HG02678 (cell line): ENCODE measurements at regions not wholly inside any gene's neighbourhood (a gene's known extent, or its start where the extent isn't known, plus 50 kb on each side); places are given as distances from the start of the nearest gene placed in this dataset.

Experiments used
- ATAC-seq: cut with Tn5 transposase; IDR thresholded peaks from one replicate; pipeline ENCODE4 v1.9.1; 2021; ENCODE audit warnings: mild to moderate bottlenecking, moderate library complexity; ENCODE audit not compliant: unreplicated experiment

- no peak for ATAC-seq
Measured at GRCh38 chr18:29154758-29155725, 978.1 kb upstream of the CDH2 start.

DNA sequence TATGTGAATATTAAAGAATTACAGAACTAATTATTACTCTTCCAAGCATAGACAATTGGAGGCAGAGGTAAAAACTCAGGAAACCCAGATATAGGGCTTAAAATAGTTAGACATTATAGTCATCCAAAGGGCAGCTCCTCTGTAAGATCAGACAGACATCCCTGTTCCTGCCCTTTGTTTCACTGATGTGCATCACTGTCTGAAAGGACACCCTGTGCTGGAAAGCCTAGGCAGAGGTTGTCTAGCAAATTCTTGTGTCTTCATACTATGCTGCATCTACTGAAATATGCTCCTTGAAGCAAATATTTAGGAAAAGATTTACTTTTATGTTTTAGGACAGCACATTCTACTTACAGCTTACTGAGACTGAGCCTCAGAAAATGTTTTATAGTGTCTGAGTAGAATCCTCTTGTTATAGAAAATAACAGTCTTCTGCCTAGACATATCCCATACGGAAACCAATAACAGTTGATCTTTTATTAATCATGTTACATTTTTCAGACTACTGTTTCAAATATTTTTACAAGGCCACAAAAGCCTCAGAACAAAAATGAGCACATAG, 977.3 kb upstream of the CDH2 start:
- ATAC-seq: no peak

GRCh38 chr18:29153091-29153490, 976.2 kb upstream of the CDH2 start:
- no peak for ATAC-seq

DNA sequence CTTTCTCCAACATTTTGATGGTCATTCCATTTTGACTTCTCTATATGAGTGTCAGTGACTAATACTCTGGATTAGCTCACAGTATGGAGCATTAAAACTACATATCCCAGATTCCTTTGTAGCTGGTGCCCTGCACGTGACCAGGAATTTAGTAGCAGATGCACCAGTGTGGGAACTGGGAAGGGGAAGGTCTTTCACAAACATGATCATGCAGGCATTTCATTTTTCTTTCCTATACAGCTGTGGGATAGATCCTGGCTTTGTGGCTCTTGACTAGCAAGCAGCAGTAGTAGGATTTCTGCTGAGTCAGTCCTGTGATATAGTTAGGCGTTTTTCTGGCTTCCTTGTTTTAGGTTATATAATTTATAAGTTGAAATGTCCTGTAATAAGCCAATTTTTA, 971.0 kb upstream of the CDH2 start:
- no peak for ATAC-seq

DNA sequence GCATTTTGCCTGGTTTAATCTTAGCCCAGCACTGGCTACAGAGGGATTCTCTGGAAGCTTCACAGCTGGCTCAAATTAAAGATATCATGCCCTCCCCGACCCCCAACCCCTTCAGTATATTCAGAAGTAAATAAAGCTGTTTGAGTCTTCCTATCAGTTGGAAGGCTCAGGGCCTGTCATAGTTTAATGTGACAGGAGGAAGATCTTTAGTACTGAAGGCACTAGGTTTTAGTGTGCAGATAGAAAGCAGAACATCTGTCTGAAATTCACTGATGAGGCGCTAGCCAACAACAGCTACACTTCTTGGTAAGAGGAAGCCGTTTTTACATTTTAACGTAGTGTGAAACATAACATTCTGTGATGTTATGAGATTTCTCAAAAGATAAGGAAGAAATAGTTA, 969.1 kb upstream of the CDH2 start:
- ATAC-seq: no peak

- ATAC-seq: no peak
Measured at GRCh38 chr18:29140590-29140989, 963.7 kb upstream of the CDH2 start.

- ATAC-seq: no peak
Measured at GRCh38 chr18:29137773-29138495, 961.0 kb upstream of the CDH2 start.

GRCh38 chr18:29123706-29124530, 947.0 kb upstream of the CDH2 start:
- ATAC-seq: no peak

- ATAC-seq: no peak
Measured at GRCh38 chr18:29104671-29105070, 927.7 kb upstream of the CDH2 start.

DNA sequence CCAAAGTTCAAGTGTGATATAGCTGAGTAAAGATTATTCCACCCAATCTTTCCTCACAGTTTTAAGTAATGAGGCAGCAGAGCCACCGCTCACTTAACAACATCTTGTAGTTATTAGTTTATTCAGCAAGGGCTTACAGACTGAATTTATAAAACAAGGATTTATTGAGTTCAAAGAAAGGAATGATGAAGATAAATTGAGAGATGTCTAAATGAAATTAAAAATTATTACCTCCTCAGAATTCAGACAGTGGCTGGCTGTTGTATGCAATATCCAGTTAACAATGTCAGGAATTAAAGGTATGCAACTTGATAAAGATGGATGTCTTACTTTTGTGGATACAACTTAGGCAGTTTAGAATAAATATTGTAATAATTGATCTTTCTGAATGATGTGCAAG, 927.3 kb upstream of the CDH2 start:
- ATAC-seq: no peak

GRCh38 chr18:29096079-29096770, 919.3 kb upstream of the CDH2 start:
- ATAC-seq: no peak

DNA sequence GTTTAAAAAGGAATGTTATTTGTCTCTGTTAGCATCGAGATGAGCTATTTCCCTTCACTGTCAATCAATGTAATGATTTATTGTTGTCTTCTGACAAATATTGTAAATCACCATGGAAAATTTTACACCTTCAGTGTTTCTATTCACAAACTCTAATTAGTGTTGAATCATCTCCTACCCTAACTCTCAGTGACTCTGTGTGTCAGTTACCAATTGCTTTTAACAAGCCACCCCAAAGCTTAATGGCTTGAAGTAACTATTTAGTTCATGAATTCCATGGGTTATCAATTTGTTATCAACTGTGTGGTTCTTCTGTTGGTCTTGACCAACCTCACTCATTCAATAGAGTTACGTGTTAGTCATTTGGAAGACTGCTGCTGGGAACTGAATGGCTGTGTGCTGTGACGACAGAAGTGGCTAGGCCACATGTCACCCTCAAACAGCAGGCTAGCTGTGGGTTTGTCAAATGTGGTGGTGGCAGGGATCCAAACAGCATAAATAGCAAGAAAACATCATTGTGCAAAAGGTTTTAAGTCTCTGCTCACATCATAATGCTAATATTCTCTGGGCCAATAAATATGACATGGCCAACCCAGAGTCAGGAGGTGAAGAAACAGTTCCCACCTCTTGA, 910.8 kb upstream of the CDH2 start:
- ATAC-seq: no peak

DNA sequence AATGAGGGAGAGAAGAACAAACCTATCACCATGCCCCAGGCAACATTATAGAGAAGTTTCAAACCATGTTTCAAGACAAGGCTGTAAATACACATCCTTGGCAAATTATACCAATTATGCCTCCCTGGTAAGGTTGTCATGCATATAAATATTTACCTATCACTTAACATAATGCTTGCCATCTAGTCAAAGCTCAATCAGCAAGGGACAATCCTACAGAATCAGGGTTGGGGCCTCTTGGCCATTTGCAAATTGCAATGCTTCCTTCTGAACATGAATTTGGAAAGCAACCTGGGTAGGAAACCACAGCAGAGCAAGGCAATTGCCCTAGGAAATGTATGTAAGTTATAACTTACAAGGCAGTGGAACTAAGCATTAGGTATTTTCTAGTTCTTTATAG, 907.2 kb upstream of the CDH2 start:
- ATAC-seq: no peak

DNA sequence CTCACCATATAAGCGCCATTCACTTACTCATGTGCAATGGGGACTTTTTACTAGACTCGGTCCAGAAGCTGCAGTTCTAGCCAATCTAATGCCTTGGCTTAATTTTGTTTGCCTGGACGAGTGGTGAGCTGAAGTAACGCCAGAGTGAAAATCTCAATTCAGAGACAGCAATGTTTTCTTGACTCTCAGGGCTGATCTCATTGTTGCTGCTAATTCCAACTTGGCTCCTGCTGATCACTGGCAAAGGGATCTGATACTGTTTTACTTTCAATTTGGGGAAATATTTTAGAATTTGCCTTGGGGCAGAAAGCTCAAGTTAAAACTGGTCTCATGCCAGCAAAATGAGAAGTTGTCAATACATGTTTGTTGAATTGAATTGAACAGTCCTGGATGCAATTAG, 906.6 kb upstream of the CDH2 start:
- no peak for ATAC-seq

DNA sequence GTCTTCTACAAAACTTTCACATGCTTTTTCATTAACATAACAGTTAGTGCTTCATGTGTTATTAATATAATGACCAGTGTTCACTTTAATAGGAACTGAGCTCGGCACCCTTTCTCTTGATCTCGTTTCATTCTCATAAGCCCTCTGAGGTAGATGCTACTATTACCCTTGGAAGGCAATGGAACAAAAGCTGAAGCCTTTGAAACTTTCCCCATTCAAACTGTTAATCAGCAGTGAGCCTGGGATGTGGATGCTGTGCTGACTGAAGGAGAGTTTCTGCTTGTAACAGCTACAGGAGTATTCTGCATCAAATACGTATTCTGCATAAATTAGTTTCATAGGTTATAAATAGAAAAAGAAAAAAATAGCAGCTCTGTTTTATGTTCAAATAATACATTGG, 904.0 kb upstream of the CDH2 start:
- no peak for ATAC-seq

GRCh38 chr18:29078273-29078672, 901.3 kb upstream of the CDH2 start:
- no peak for ATAC-seq

GRCh38 chr18:29077344-29077743, 900.4 kb upstream of the CDH2 start:
- ATAC-seq: no peak

DNA sequence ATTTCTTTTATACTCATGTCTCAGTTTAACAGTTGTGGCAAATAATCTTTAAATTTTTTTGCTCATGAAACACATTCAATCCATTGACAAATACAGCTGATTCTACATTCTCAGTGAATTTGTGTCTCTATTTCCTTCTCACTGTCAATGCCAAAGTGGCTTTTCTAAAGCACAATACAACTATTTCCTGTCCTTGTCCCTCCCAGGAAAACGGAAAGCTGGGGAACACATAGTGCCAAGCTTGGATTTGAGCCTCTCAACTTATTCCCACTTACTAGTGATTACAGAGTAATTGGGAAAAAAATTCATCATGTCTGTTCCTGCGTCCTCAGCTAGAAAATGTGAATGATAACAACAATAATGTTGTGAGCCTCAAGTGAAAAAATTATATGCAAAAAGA, 899.7 kb upstream of the CDH2 start:
- ATAC-seq: no peak

DNA sequence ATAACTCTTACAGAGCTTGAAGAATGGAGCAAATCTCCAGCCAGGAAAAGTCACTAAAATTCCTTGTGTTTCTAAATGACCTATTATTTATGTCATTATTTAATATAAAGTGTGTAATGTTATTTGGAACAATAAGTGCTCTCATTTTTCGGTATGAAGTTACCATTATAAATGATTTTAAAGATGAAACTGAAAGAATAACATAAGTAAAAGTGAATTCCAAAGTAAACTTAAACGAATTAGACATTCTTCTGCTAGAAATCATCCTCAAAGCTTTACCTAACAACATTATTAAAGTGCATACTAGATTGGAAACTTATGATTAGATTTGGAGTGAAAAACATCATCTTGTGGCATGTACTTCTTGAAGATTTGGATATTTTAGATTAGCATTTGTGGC, 897.2 kb upstream of the CDH2 start:
- ATAC-seq: no peak

GRCh38 chr18:29071869-29072268, 894.9 kb upstream of the CDH2 start:
- no peak for ATAC-seq
